GM23338 (cell line): ENCODE measurements at regions not wholly inside any gene's neighbourhood (a gene's known extent, or its start where the extent isn't known, plus 50 kb on each side); places are given as distances from the start of the nearest gene placed in this dataset.

Experiments
- ATAC-seq: fragments of 200-7000 bp; cut with Tn5 transposase; 3 replicates; pipeline ENCODE4 v1.9.1; 2020
- DNase-seq: peaks from one replicate; pipeline ENCODE4 v3.0.0-alpha.2; 2015; ENCODE audit warnings: low spot score
- H2AFZ ChIP-seq: fragments of 200-600 bp; sonication (generic); 2 replicates; pipeline ENCODE4 v1.8.0; 2016; ENCODE audit warnings: antibody characterized with exemption, mild to moderate bottlenecking, moderate library complexity
- H3F3A ChIP-seq: fragments of 200-600 bp; sonication (generic); replicated peaks from 2 replicates; pipeline ENCODE4 v1.8.0; 2017; ENCODE audit warnings: antibody characterized with exemption, mixed run types, low read depth
- H3K27ac ChIP-seq: fragments of 200-600 bp; sonication (generic); 2 replicates; pipeline ENCODE4 v1.6.1; 2016; ENCODE audit warnings: low read depth
- H3K27me3 ChIP-seq: fragments of 200-600 bp; sonication (generic); 2 replicates; pipeline ENCODE4 v1.8.0; 2016; ENCODE audit warnings: mild to moderate bottlenecking, mixed run types, moderate library complexity; ENCODE audit not compliant: insufficient read depth
- H3K36me3 ChIP-seq: fragments of 200-600 bp; sonication (generic); 2 replicates; pipeline ENCODE4 v1.8.0; 2016; ENCODE audit warnings: mild to moderate bottlenecking; ENCODE audit not compliant: insufficient read depth
- H3K4me1 ChIP-seq: fragments of 200-600 bp; sonication (generic); 2 replicates; pipeline ENCODE4 v1.8.0; 2016; ENCODE audit warnings: mild to moderate bottlenecking, moderate library complexity; ENCODE audit not compliant: insufficient read depth
- H3K4me2 ChIP-seq: fragments of 200-600 bp; sonication (generic); 2 replicates; pipeline ENCODE4 v1.7.1; 2017; ENCODE audit warnings: mixed run types
- H3K4me3 ChIP-seq: fragments of 200-600 bp; sonication (generic); 2 replicates; pipeline ENCODE4 v1.6.1; 2016; ENCODE audit warnings: mixed run types
- H3K79me2 ChIP-seq: fragments of 200-600 bp; sonication (generic); replicated peaks from 2 replicates; pipeline ENCODE4 v1.8.0; 2017; ENCODE audit warnings: mild to moderate bottlenecking; ENCODE audit not compliant: insufficient read depth
- H3K9me2 ChIP-seq: fragments of 200-600 bp; sonication (generic); 2 replicates; pipeline ENCODE4 v1.8.0; 2017; ENCODE audit not compliant: insufficient read depth
- H4K20me1 ChIP-seq: fragments of 200-600 bp; sonication (generic); replicated peaks from 2 replicates; pipeline ENCODE4 v1.8.0; 2017; ENCODE audit warnings: mild to moderate bottlenecking; ENCODE audit not compliant: insufficient read depth
- H3K27ac Mint-ChIP-seq: 2 replicates; pipeline ENCODE4 v1.8.0; 2020; ENCODE audit warnings: inconsistent platforms, mild to moderate bottlenecking, moderate library complexity, mixed read lengths
- H3K27me3 Mint-ChIP-seq: 3 replicates; pipeline ENCODE4 v1.8.0; 2022; ENCODE audit warnings: low read depth, mild to moderate bottlenecking, moderate library complexity, mixed read lengths, inconsistent platforms; ENCODE audit not compliant: insufficient read depth, poor library complexity
- H3K36me3 Mint-ChIP-seq: 3 replicates; pipeline ENCODE4 v1.8.0; 2021; ENCODE audit warnings: low read depth, mild to moderate bottlenecking, inconsistent platforms, moderate library complexity, mixed read lengths
- H3K4me1 Mint-ChIP-seq: 3 replicates; pipeline ENCODE4 v1.8.0; 2020; ENCODE audit warnings: mild to moderate bottlenecking, inconsistent platforms, mixed read lengths
- H3K4me3 Mint-ChIP-seq: 3 replicates; pipeline ENCODE4 v1.8.0; 2021; ENCODE audit warnings: moderate library complexity, mild to moderate bottlenecking, inconsistent platforms, mixed read lengths
- H3K9me3 Mint-ChIP-seq: 3 replicates; pipeline ENCODE4 v1.8.0; 2020; ENCODE audit warnings: moderate library complexity, mild to moderate bottlenecking, inconsistent platforms, mixed read lengths
- CTCF ChIP-seq, 2 experiments: fragments of 200-600 bp in 1 of 2; sonication (generic) in 1 of 2; conservative IDR thresholded peaks; 2 replicates each; pipeline versions ENCODE4 v1.5.1 to v1.6.1; 2016 to 2017; ENCODE audit warnings: antibody characterized with exemption in 2 of 2, low read depth in 2 of 2, mild to moderate bottlenecking in 2 of 2, moderate library complexity in 1 of 2
- ETS1 ChIP-seq: IDR thresholded peaks from 2 replicates; pipeline ENCODE4 v1.6.1; 2016; ENCODE audit warnings: antibody characterized with exemption
- EZH2 ChIP-seq: fragments of 200-600 bp; sonication (generic); IDR thresholded peaks from one replicate; pipeline ENCODE4 v1.8.0; 2017; ENCODE audit warnings: antibody characterized with exemption, mild to moderate bottlenecking, low read depth; ENCODE audit not compliant: unreplicated experiment
- EZH2phosphoT487 ChIP-seq: fragments of 200-600 bp; sonication (generic); IDR thresholded peaks from one replicate; pipeline ENCODE4 v1.8.1; 2018; ENCODE audit warnings: antibody characterized with exemption; ENCODE audit not compliant: unreplicated experiment
- JUNB ChIP-seq: IDR thresholded peaks from one replicate; pipeline ENCODE4 v1.6.1; 2016; ENCODE audit warnings: antibody characterized with exemption; ENCODE audit not compliant: unreplicated experiment
- NANOG ChIP-seq: IDR thresholded peaks from 2 replicates; pipeline ENCODE4 v1.6.1; 2016; ENCODE audit warnings: antibody characterized with exemption, borderline replicate concordance
- POLR2AphosphoS5 ChIP-seq: IDR thresholded peaks from 2 replicates; pipeline ENCODE4 v1.6.1; 2016; ENCODE audit warnings: antibody characterized with exemption, low read depth
- REST ChIP-seq: IDR thresholded peaks from one replicate; pipeline ENCODE4 v1.6.1; 2018; ENCODE audit warnings: antibody characterized with exemption; ENCODE audit not compliant: unreplicated experiment
- STAT1 ChIP-seq: IDR thresholded peaks from one replicate; pipeline ENCODE4 v1.6.1; 2016; ENCODE audit warnings: antibody characterized with exemption; ENCODE audit not compliant: unreplicated experiment
- ZNF114 ChIP-seq: fragments of 250-450 bp; sonication (Bioruptor Pico); IDR thresholded peaks from 2 replicates; pipeline ENCODE4 v1.5.0; 2020; ENCODE audit warnings: mild to moderate bottlenecking, moderate library complexity
- ZNF331 ChIP-seq: fragments of 250-450 bp; sonication (Bioruptor Pico); IDR thresholded peaks from 2 replicates; pipeline ENCODE4 v1.5.0; 2020; ENCODE audit warnings: low read depth, mild to moderate bottlenecking, moderate library complexity
- ZNF462 ChIP-seq: fragments of 250-450 bp; sonication (Bioruptor Pico); IDR thresholded peaks from 2 replicates; pipeline ENCODE4 v1.5.0; 2020; ENCODE audit warnings: mild to moderate bottlenecking, moderate library complexity

GRCh38 chr4:22959483-22959882 is 266.7 kb downstream of the GBA3 start:
- H3K4me1 Mint-ChIP-seq = no peaks in the 10 kb centered on the region

More at GRCh38 chr4:22959483-22959882, 266.7 kb downstream of the GBA3 start:
- Mint-ChIP-seq H3K9me3 (no peaks in the 10 kb centered on the region; the same call in 1 of the 3 replicates), H3K4me3 (no peak overlapping the region), H3K27ac (no peak overlapping the region), H3K36me3 (no peaks in the 10 kb centered on the region), H3K27me3 (no peaks in the 10 kb centered on the region)
- no peaks in the 10 kb centered on the region for H3F3A ChIP-seq
- H3K27me3 ChIP-seq = no peaks in the 10 kb centered on the region
- no peaks in the 10 kb centered on the region for H3K4me1 ChIP-seq
- H3K79me2 ChIP-seq = no peaks in the 10 kb centered on the region
- no peak overlapping the region for H3K4me2 ChIP-seq
- TF ChIP-seq NANOG = no peak
- TF ChIP-seq EZH2phosphoT487 = no peak
- no peak for TF ChIP-seq CTCF (conservative IDR thresholded peaks at IDR 0.05; ENCODE audit: low read depth in 2 of 2)
- no peak for TF ChIP-seq REST
- TF ChIP-seq EZH2 = no peak
- TF ChIP-seq ZNF331 (CRISPR knock-in tag) = no peak
- no peak for TF ChIP-seq POLR2AphosphoS5
- no peak for TF ChIP-seq JUNB
- no peak for TF ChIP-seq STAT1
- TF ChIP-seq ZNF114 (CRISPR knock-in tag) = no peak
- no peak for TF ChIP-seq ETS1
- TF ChIP-seq ZNF462 = no peak
- DNase-seq (no peak), ATAC-seq (no peak)
- peaks cover 3% of the 10 kb centered on the region; the same call in 1 of the 2 replicates for H3K9me2 ChIP-seq
- no peak overlapping the region for H3K27ac ChIP-seq
- no peak overlapping the region for H3K4me3 ChIP-seq
- H2AFZ ChIP-seq = no peak overlapping the region
- H3K36me3 ChIP-seq = no peaks in the 10 kb centered on the region
- H4K20me1 ChIP-seq = no peaks in the 10 kb centered on the region
